Subcutaneous abdominal adipose tissue (tissue), 5 donors: ENCODE measurements at regions not wholly inside any gene's neighbourhood (a gene's known extent, or its start where the extent isn't known, plus 50 kb on each side); places are given as distances from the start of the nearest gene placed in this dataset.

Experiments used
- H3K27ac ChIP-seq: one replicate; pipeline ENCODE4 v1.7.0; 2013; ENCODE audit warnings: low read depth, mild to moderate bottlenecking, inconsistent platforms, low read length, moderate library complexity
- H3K27me3 ChIP-seq, 5 donors: one replicate each; pipeline ENCODE4 v1.7.0; 2013; ENCODE audit warnings: low read length in 5 of 5, inconsistent platforms in 1 of 5; ENCODE audit not compliant: control insufficient read depth in 5 of 5, insufficient read depth in 4 of 5
- H3K36me3 ChIP-seq, 5 donors: one replicate each; pipeline ENCODE4 v1.7.0; 2013; ENCODE audit warnings: low read length in 5 of 5; ENCODE audit not compliant: control insufficient read depth in 5 of 5, insufficient read depth in 5 of 5
- H3K4me1 ChIP-seq, 5 donors: one replicate each; pipeline ENCODE4 v1.7.0; 2013; ENCODE audit warnings: low read length in 5 of 5, mild to moderate bottlenecking in 3 of 5, moderate library complexity in 1 of 5; ENCODE audit not compliant: control insufficient read depth in 5 of 5, insufficient read depth in 5 of 5
- H3K4me3 ChIP-seq, 5 donors: one replicate each; pipeline ENCODE4 v1.7.0; 2013; ENCODE audit warnings: low read length in 5 of 5, low read depth in 1 of 5
- H3K9ac ChIP-seq, 5 donors: one replicate each; pipeline ENCODE4 v1.7.0; 2013; ENCODE audit warnings: low read length in 5 of 5, mild to moderate bottlenecking in 4 of 5, moderate library complexity in 3 of 5
- H3K9me3 ChIP-seq, 5 donors: one replicate each; pipeline ENCODE4 v1.7.0; 2013; ENCODE audit warnings: low read length in 5 of 5; ENCODE audit not compliant: control insufficient read depth in 5 of 5
- donor health status: healthy.
- donor health status: healthy.
- donor health status: healthy.
- donor health status: healthy.
- donor health status: healthy.

- Histone ChIP-seq H3K9ac (no peak overlapping the region), H3K9me3 (peaks cover 0 to 2% (median 0%) of the 10 kb centered on the region in 5 donors), H3K27me3 (no peaks in the 10 kb centered on the region), H3K4me3 (no peak overlapping the region), H3K36me3 (no peaks in the 10 kb centered on the region), H3K4me1 (no peaks in the 10 kb centered on the region), H3K27ac (no peak overlapping the region)
Observed at GRCh38 chr4:175378372-175378771, 433.7 kb downstream of the GPM6A start.

- H3K4me1 ChIP-seq, result no peaks in the 10 kb centered on the region
- H3K27ac ChIP-seq, result no peak overlapping the region
- H3K36me3 ChIP-seq, result no peaks in the 10 kb centered on the region
- H3K27me3 ChIP-seq, result no peaks in the 10 kb centered on the region
- H3K4me3 ChIP-seq, result no peak overlapping the region
- no peak overlapping the region for H3K9ac ChIP-seq
- H3K9me3 ChIP-seq, result peaks cover 0 to under 1% (median 0%) of the 10 kb centered on the region in 5 donors
Observed at GRCh38 chr4:175380841-175381240, 431.2 kb downstream of the GPM6A start.

- Histone ChIP-seq H3K9ac (no peak overlapping the region), H3K4me3 (no peak overlapping the region), H3K27me3 (no peaks in the 10 kb centered on the region), H3K4me1 (no peaks in the 10 kb centered on the region), H3K9me3 (peaks cover 0 to 7% (median 0%) of the 10 kb centered on the region in 5 donors), H3K36me3 (no peaks in the 10 kb centered on the region), H3K27ac (no peak overlapping the region)
Observed at GRCh38 chr4:175385797-175386196, 426.3 kb downstream of the GPM6A start.

GRCh38 chr4:175386776-175387507 lies 425.1 kb downstream of the GPM6A start:
- Histone ChIP-seq H3K27ac (no peak overlapping the region), H3K4me1 (no peaks in the 10 kb centered on the region), H3K27me3 (no peaks in the 10 kb centered on the region), H3K9me3 (peaks cover 0 to 7% (median 0%) of the 10 kb centered on the region in 5 donors), H3K9ac (no peak overlapping the region), H3K4me3 (no peak overlapping the region), H3K36me3 (no peaks in the 10 kb centered on the region)

- peaks cover 0 to 4% (median 2%) of the 10 kb centered on the region in 5 donors for H3K9me3 ChIP-seq
- H3K27ac ChIP-seq, result no peak overlapping the region
- H3K4me1 ChIP-seq, result no peaks in the 10 kb centered on the region
- no peak overlapping the region for H3K4me3 ChIP-seq
- H3K36me3 ChIP-seq, result no peaks in the 10 kb centered on the region
- H3K9ac ChIP-seq, result no peak overlapping the region
- H3K27me3 ChIP-seq, result no peaks in the 10 kb centered on the region
Observed at GRCh38 chr4:175394208-175394607, 417.9 kb downstream of the GPM6A start.

GRCh38 chr4:175405961-175406360 lies 406.1 kb downstream of the GPM6A start:
- Histone ChIP-seq H3K9me3 (peaks cover 0 to 4% (median 0%) of the 10 kb centered on the region in 5 donors), H3K36me3 (no peaks in the 10 kb centered on the region), H3K9ac (no peak overlapping the region), H3K27me3 (no peaks in the 10 kb centered on the region), H3K4me3 (no peak overlapping the region), H3K27ac (no peak overlapping the region), H3K4me1 (no peaks in the 10 kb centered on the region)

- Histone ChIP-seq H3K27me3 (no peaks in the 10 kb centered on the region), H3K36me3 (no peaks in the 10 kb centered on the region), H3K4me1 (no peaks in the 10 kb centered on the region), H3K27ac (no peak overlapping the region), H3K9ac (no peak overlapping the region), H3K9me3 (no peaks in the 10 kb centered on the region), H3K4me3 (no peak overlapping the region)
Observed at GRCh38 chr4:175407926-175408325, 404.1 kb downstream of the GPM6A start.

- Histone ChIP-seq H3K27ac (no peak overlapping the region), H3K27me3 (no peaks in the 10 kb centered on the region)
Observed at GRCh38 chr4:175411251-175411650, 400.8 kb downstream of the GPM6A start.

GRCh38 chr4:175412161-175412560 lies 399.9 kb downstream of the GPM6A start:
- H3K27me3 ChIP-seq, result no peaks in the 10 kb centered on the region
- H3K27ac ChIP-seq, result no peak overlapping the region
- no peaks in the 10 kb centered on the region for H3K4me1 ChIP-seq
- no peak overlapping the region for H3K9ac ChIP-seq
- H3K36me3 ChIP-seq, result no peaks in the 10 kb centered on the region
- peaks cover 0 to 8% (median 6%) of the 10 kb centered on the region in 5 donors for H3K9me3 ChIP-seq
- no peak overlapping the region for H3K4me3 ChIP-seq

More at GRCh38 chr4:175411251-175411650, 400.8 kb downstream of the GPM6A start:
- no peak overlapping the region for H3K4me3 ChIP-seq
- no peak overlapping the region for H3K9ac ChIP-seq
- H3K4me1 ChIP-seq, result no peaks in the 10 kb centered on the region
- H3K9me3 ChIP-seq, result peaks cover 0 to 8% (median 6%) of the 10 kb centered on the region in 5 donors
- no peaks in the 10 kb centered on the region for H3K36me3 ChIP-seq

- H3K9me3 ChIP-seq, result peaks cover 0 to 8% (median 6%) of the 10 kb centered on the region in 5 donors
- H3K4me3 ChIP-seq, result no peak overlapping the region
- no peak overlapping the region for H3K27ac ChIP-seq
- H3K9ac ChIP-seq, result no peak overlapping the region
- H3K4me1 ChIP-seq, result no peaks in the 10 kb centered on the region
- H3K36me3 ChIP-seq, result no peaks in the 10 kb centered on the region
- no peaks in the 10 kb centered on the region for H3K27me3 ChIP-seq
Observed at GRCh38 chr4:175412746-175413145, 399.3 kb downstream of the GPM6A start.
